IMR-90 (cell line): ENCODE measurements at regions not wholly inside any gene's neighbourhood (a gene's known extent, or its start where the extent isn't known, plus 50 kb on each side); places are given as distances from the start of the nearest gene placed in this dataset.

ENCODE experiments used
- ATAC-seq: fragments of 200-7000 bp; cut with Tn5 transposase; 2 replicates; pipeline ENCODE4 v1.9.1; 2020; ENCODE audit warnings: low read depth, mild to moderate bottlenecking, moderate library complexity
- BruUV-seq: library from RNA; stranded (reverse); fragments of 400-500 nt; replicated peaks from 2 replicates; lab custom pipeline; 2021; lab: Mats Ljungman, UMichigan
- CTCF ChIA-PET: fragments of 300-600 bp; formaldehyde crosslinking; extraction: SDS; loops from one replicate; lab custom pipeline; 2021; ENCODE audit warnings: antibody characterized with exemption; lab: Yijun Ruan, JAX
- POLR2A ChIA-PET: fragments of 300-600 bp; sonication (Branson Sonifier 250); formaldehyde crosslinking; loops from one replicate; lab custom pipeline; 2022; ENCODE audit warnings: antibody characterized with exemption; ENCODE audit not compliant: unreplicated experiment; lab: Charles Lee
- DNase-seq: peaks from one replicate; pipeline ENCODE4 v3.0.0; 2013
- H2AFZ ChIP-seq: replicated peaks from 2 replicates; pipeline ENCODE3; 2013; ENCODE audit warnings: low read length, mild to moderate bottlenecking; ENCODE audit not compliant: poor library complexity
- H2AK5ac ChIP-seq: 2 replicates; pipeline ENCODE4 v1.6.1; 2013; ENCODE audit warnings: low read depth, low read length, inconsistent platforms
- H2AK9ac ChIP-seq: replicated peaks from 2 replicates; pipeline ENCODE3; 2013; ENCODE audit warnings: mild to moderate bottlenecking, low read depth, low read length, moderate library complexity; ENCODE audit not compliant: poor library complexity
- H2BK120ac ChIP-seq: 2 replicates; pipeline ENCODE4 v1.6.1; 2013; ENCODE audit warnings: low read depth, low read length, inconsistent platforms
- H2BK15ac ChIP-seq: 3 replicates; pipeline ENCODE4 v1.6.1; 2013; ENCODE audit warnings: low read depth, low read length, inconsistent platforms
- H2BK20ac ChIP-seq: 2 replicates; pipeline ENCODE4 v1.6.1; 2013; ENCODE audit warnings: low read depth, mild to moderate bottlenecking, inconsistent platforms, low read length, moderate library complexity
- H2BK5ac ChIP-seq: 2 replicates; pipeline ENCODE4 v1.6.1; 2013; ENCODE audit warnings: mild to moderate bottlenecking, low read depth, low read length, inconsistent platforms; ENCODE audit not compliant: poor library complexity, severe bottlenecking
- H3K14ac ChIP-seq: replicated peaks from 2 replicates; pipeline ENCODE4 v1.6.1; 2013; ENCODE audit warnings: low read depth, low read length, inconsistent platforms
- H3K18ac ChIP-seq: 2 replicates; pipeline ENCODE4 v1.6.1; 2013; ENCODE audit warnings: low read depth, low read length, control low read depth
- H3K23ac ChIP-seq: 2 replicates; pipeline ENCODE4 v1.6.1; 2013; ENCODE audit warnings: low read depth, low read length, inconsistent platforms
- H3K27ac ChIP-seq: 2 replicates; pipeline ENCODE4 v1.5.1; 2013; ENCODE audit warnings: mild to moderate bottlenecking, control low read depth, low read length; ENCODE audit not compliant: insufficient read depth
- H3K27me3 ChIP-seq: 2 replicates; pipeline ENCODE4 v1.6.1; 2013; ENCODE audit warnings: low read length; ENCODE audit not compliant: control insufficient read depth, insufficient read depth
- H3K36me3 ChIP-seq: 2 replicates; pipeline ENCODE4 v1.6.1; 2013; ENCODE audit warnings: low read length, mixed read lengths; ENCODE audit not compliant: control insufficient read depth, insufficient read depth
- H3K4ac ChIP-seq: 2 replicates; pipeline ENCODE4 v1.6.1; 2013; ENCODE audit warnings: low read depth, low read length, inconsistent platforms
- H3K4me1 ChIP-seq: 2 replicates; pipeline ENCODE4 v1.6.1; 2013; ENCODE audit warnings: low read length, mixed read lengths; ENCODE audit not compliant: control insufficient read depth, insufficient read depth
- H3K4me2 ChIP-seq: 2 replicates; pipeline ENCODE4 v1.6.1; 2013; ENCODE audit warnings: low read depth, mild to moderate bottlenecking, control low read depth, low read length, moderate library complexity
- H3K4me3 ChIP-seq: 2 replicates; pipeline ENCODE4 v1.5.1; 2013; ENCODE audit warnings: low read depth, mild to moderate bottlenecking, control low read depth, low read length, moderate library complexity; ENCODE audit not compliant: insufficient read depth
- H3K56ac ChIP-seq: 2 replicates; pipeline ENCODE4 v1.6.1; 2013; ENCODE audit warnings: low read length, inconsistent platforms; ENCODE audit not compliant: insufficient read depth; ENCODE audit errors: extremely low read depth
- H3K79me1 ChIP-seq, 2 experiments: 2 replicates each; pipeline ENCODE4 v1.6.1; 2013; ENCODE audit warnings: low read length in 2 of 2, inconsistent platforms in 1 of 2, low read depth in 1 of 2
- H3K9ac ChIP-seq: 2 replicates; pipeline ENCODE4 v1.6.1; 2013; ENCODE audit warnings: low read depth, low read length, control low read depth
- H3K9me1 ChIP-seq: 2 replicates; pipeline ENCODE4 v1.6.1; 2013; ENCODE audit warnings: low read length, inconsistent platforms; ENCODE audit not compliant: insufficient read depth
- H3K9me3 ChIP-seq: 2 replicates; pipeline ENCODE4 v1.6.1; 2013; ENCODE audit warnings: low read length; ENCODE audit not compliant: control insufficient read depth, insufficient read depth
- H4K20me1 ChIP-seq: 2 replicates; pipeline ENCODE4 v1.6.1; 2013; ENCODE audit warnings: low read length, inconsistent platforms; ENCODE audit not compliant: insufficient read depth
- H4K5ac ChIP-seq: 2 replicates; pipeline ENCODE4 v1.6.1; 2013; ENCODE audit warnings: mild to moderate bottlenecking, low read depth, low read length, control low read depth
- H4K8ac ChIP-seq, 2 experiments: 2 replicates each; pipeline ENCODE4 v1.6.1; 2013; ENCODE audit warnings: low read depth in 2 of 2, low read length in 2 of 2, control low read depth in 1 of 2, inconsistent platforms in 1 of 2
- H4K91ac ChIP-seq: 2 replicates; pipeline ENCODE4 v1.6.1; 2013; ENCODE audit warnings: low read depth, low read length, inconsistent platforms; ENCODE audit not compliant: insufficient read depth
- BHLHE40 ChIP-seq: fragments of 150-350 bp; IDR thresholded peaks from 2 replicates; pipeline ENCODE4 v1.6.1; 2016; ENCODE audit warnings: mild to moderate bottlenecking, low read depth, low read length
- CEBPB ChIP-seq: IDR thresholded peaks from 2 replicates; pipeline ENCODE4 v1.6.1; 2012; ENCODE audit warnings: low read depth, low read length, improper control_type of control experiment
- CHD1 ChIP-seq: IDR thresholded peaks from 2 replicates; pipeline ENCODE4 v1.6.1; 2012; ENCODE audit warnings: low read depth, low read length, improper control_type of control experiment
- FOS ChIP-seq: fragments of 150-350 bp; IDR thresholded peaks from 2 replicates; pipeline ENCODE4 v1.6.1; 2016; ENCODE audit warnings: low read depth, low read length
- MAFK ChIP-seq: IDR thresholded peaks from 2 replicates; pipeline ENCODE4 v1.6.1; 2012; ENCODE audit warnings: low read depth, low read length, improper control_type of control experiment
- MAZ ChIP-seq: IDR thresholded peaks from 2 replicates; pipeline ENCODE4 v1.6.1; 2012; ENCODE audit warnings: low read depth, mild to moderate bottlenecking, low read length, improper control_type of control experiment, moderate library complexity, borderline replicate concordance
- MXI1 ChIP-seq: IDR thresholded peaks from 2 replicates; pipeline ENCODE4 v1.6.1; 2012; ENCODE audit warnings: low read depth, mild to moderate bottlenecking, low read length, moderate library complexity, borderline replicate concordance
- NFE2L2 ChIP-seq: fragments of 150-350 bp; IDR thresholded peaks from 2 replicates; pipeline ENCODE4 v1.6.1; 2016; ENCODE audit warnings: low read depth, mild to moderate bottlenecking, low read length
- POLR2A ChIP-seq: IDR thresholded peaks from 2 replicates; pipeline ENCODE4 v1.6.1; 2012; ENCODE audit warnings: mild to moderate bottlenecking, low read depth, low read length
- RAD21 ChIP-seq: IDR thresholded peaks from 2 replicates; pipeline ENCODE4 v1.6.1; 2012; ENCODE audit warnings: low read length, improper control_type of control experiment
- RCOR1 ChIP-seq: IDR thresholded peaks from 2 replicates; pipeline ENCODE4 v1.6.1; 2012; ENCODE audit warnings: mild to moderate bottlenecking, low read length, improper control_type of control experiment; ENCODE audit not compliant: insufficient replicate concordance
- RFX5 ChIP-seq: IDR thresholded peaks from 2 replicates; pipeline ENCODE4 v1.8.0; 2012; ENCODE audit warnings: low read depth, mild to moderate bottlenecking, low read length, moderate library complexity
- SMC3 ChIP-seq: fragments of 150-350 bp; IDR thresholded peaks from 2 replicates; pipeline ENCODE4 v1.6.1; 2016; ENCODE audit warnings: low read depth, mild to moderate bottlenecking, antibody characterized with exemption, low read length, moderate library complexity
- WGBS, 2 experiments: methylation state at CpG; one replicate each; pipeline versions ENCODE4 v1.1.5 to v1.1.7; 2013; ENCODE audit warnings: missing lambda C conversion rate in 2 of 2; ENCODE audit not compliant: insufficient read length in 1 of 2; ENCODE audit errors: extremely low coverage in 2 of 2; 5-methylcytosine and 5-hydroxymethylcytosine counted together
- dilution Hi-C: fragments of 300-500 bp; cut with HindIII; formaldehyde crosslinking; loops from one replicate; pipeline ENCODE4 v1.14.3; 2018; ENCODE audit warnings: low sequenced_read_pairs; ENCODE audit not compliant: unreplicated experiment
- in situ Hi-C: fragments of 300-500 bp; cut with MboI; formaldehyde crosslinking; loops from 3 replicates; pipeline ENCODE4 v1.14.3; 2019; ENCODE audit warnings: low sequenced_read_pairs, inconsistent platforms, mixed read lengths
- intact Hi-C: fragments of 100-400 bp; cut with micrococcal nuclease; formaldehyde crosslinking; loops from 2 replicates; pipeline ENCODE4 v1.10.0; 2022
- TF ChIP-seq, protein P1 (sequence below): fragments of 150-350 bp; IDR thresholded peaks from 2 replicates; pipeline ENCODE4 v1.6.1; 2016; ENCODE audit warnings: low read depth, mild to moderate bottlenecking, low read length, moderate library complexity, borderline replicate concordance
- TF ChIP-seq, protein P2 (sequence below): conservative IDR thresholded peaks from 2 replicates; pipeline ENCODE4 v1.5.1; 2012; ENCODE audit warnings: mild to moderate bottlenecking, low read depth, low read length, improper control_type of control experiment
- TF ChIP-seq, protein P3 (sequence below): fragments of 150-350 bp; IDR thresholded peaks from 2 replicates; pipeline ENCODE4 v1.6.1; 2017; ENCODE audit warnings: mild to moderate bottlenecking, antibody characterized with exemption, low read length, low read depth

DNA sequence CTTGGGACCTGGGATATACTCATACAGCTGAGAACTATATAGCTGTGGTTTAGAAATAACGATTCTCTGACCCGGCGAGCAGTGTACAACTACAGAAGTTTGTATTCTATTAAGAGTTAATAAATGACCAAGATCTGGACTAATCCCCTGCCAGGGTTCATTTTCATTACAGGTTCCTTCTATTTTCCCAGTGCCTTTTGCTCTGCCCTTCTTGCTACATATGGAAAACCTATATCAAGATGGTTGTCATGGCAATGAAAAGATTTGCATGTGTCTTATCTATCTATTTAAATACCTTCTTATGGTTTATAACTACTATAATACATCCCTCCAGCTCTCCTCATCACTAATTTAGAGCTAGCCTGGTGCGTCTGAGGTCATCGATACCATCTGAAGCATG, 965.2 kb downstream of the BCL11A start:
- Histone ChIP-seq H3K4ac (no peak overlapping the region), H3K36me3 (no peaks in the 10 kb centered on the region), H3K14ac (no peak overlapping the region), H2AFZ (no peak overlapping the region), H2AK9ac (no peak overlapping the region), H2BK20ac (no peak overlapping the region), H3K18ac (no peak overlapping the region), H3K23ac (no peak overlapping the region), H3K9me1 (no peaks in the 10 kb centered on the region), H4K5ac (no peak overlapping the region), H3K4me1 (no peaks in the 10 kb centered on the region), H4K20me1 (no peaks in the 10 kb centered on the region), H4K91ac (no peak overlapping the region), H4K8ac (no peak overlapping the region), H3K56ac (no peak overlapping the region), H3K9me3 (peaks cover 6% of the 10 kb centered on the region; the same call in 1 of the 2 replicates), H2BK5ac (no peak overlapping the region), H2AK5ac (no peak overlapping the region), H3K27ac (no peak overlapping the region), H3K9ac (no peak overlapping the region), H2BK15ac (no peak overlapping the region), H3K79me1 (no peaks in the 10 kb centered on the region), H3K4me2 (no peak overlapping the region), H3K4me3 (no peak overlapping the region), H2BK120ac (no peak overlapping the region), H3K27me3 (no peaks in the 10 kb centered on the region)
- no CpG with 5 or more reads among the region's 5 CpGs for WGBS, 2 experiments
- intact Hi-C loops (no loop called here), in situ Hi-C loops (no loop called here), dilution Hi-C loops (no loop called here)
- DNase-seq (no peak), ATAC-seq (no peak)
- TF ChIP-seq SMC3: no peak
- TF ChIP-seq, protein P1, sequence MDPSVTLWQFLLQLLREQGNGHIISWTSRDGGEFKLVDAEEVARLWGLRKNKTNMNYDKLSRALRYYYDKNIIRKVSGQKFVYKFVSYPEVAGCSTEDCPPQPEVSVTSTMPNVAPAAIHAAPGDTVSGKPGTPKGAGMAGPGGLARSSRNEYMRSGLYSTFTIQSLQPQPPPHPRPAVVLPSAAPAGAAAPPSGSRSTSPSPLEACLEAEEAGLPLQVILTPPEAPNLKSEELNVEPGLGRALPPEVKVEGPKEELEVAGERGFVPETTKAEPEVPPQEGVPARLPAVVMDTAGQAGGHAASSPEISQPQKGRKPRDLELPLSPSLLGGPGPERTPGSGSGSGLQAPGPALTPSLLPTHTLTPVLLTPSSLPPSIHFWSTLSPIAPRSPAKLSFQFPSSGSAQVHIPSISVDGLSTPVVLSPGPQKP: no peak
- TF ChIP-seq CHD1: no peak
- no peak for TF ChIP-seq RFX5
- TF ChIP-seq MAFK: no peak
- TF ChIP-seq, protein P2, sequence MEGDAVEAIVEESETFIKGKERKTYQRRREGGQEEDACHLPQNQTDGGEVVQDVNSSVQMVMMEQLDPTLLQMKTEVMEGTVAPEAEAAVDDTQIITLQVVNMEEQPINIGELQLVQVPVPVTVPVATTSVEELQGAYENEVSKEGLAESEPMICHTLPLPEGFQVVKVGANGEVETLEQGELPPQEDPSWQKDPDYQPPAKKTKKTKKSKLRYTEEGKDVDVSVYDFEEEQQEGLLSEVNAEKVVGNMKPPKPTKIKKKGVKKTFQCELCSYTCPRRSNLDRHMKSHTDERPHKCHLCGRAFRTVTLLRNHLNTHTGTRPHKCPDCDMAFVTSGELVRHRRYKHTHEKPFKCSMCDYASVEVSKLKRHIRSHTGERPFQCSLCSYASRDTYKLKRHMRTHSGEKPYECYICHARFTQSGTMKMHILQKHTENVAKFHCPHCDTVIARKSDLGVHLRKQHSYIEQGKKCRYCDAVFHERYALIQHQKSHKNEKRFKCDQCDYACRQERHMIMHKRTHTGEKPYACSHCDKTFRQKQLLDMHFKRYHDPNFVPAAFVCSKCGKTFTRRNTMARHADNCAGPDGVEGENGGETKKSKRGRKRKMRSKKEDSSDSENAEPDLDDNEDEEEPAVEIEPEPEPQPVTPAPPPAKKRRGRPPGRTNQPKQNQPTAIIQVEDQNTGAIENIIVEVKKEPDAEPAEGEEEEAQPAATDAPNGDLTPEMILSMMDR: no peak
- no peak for TF ChIP-seq FOS
- no peak for TF ChIP-seq NFE2L2
- no peak for TF ChIP-seq RAD21
- TF ChIP-seq BHLHE40: no peak
- no peak for TF ChIP-seq POLR2A
- TF ChIP-seq CEBPB: no peak
- TF ChIP-seq RCOR1: no peak
- TF ChIP-seq, protein P3, sequence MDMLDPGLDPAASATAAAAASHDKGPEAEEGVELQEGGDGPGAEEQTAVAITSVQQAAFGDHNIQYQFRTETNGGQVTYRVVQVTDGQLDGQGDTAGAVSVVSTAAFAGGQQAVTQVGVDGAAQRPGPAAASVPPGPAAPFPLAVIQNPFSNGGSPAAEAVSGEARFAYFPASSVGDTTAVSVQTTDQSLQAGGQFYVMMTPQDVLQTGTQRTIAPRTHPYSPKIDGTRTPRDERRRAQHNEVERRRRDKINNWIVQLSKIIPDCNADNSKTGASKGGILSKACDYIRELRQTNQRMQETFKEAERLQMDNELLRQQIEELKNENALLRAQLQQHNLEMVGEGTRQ: no peak
- no peak for TF ChIP-seq MXI1
- TF ChIP-seq MAZ: no peak
- ChIA-PET POLR2A (no interaction called here), CTCF (no interaction called here)
- no TSS peak for BruUV-seq
